NCI-H2171 (cell line): ENCODE measurements at regions not wholly inside any gene's neighbourhood (a gene's known extent, or its start where the extent isn't known, plus 50 kb on each side); places are given as distances from the start of the nearest gene placed in this dataset.

ENCODE experiments used
- DNase-seq: peaks from one replicate; lab custom pipeline; 2025; lab: John Stamatoyannopoulos, UW

- DNase-seq: no peak
Measured at GRCh38 chr4:20598626-20599025, 101.6 kb upstream of the PACRGL start.

GRCh38 chr4:20603671-20604313, 96.5 kb upstream of the PACRGL start:
- DNase-seq: no peak

GRCh38 chr4:20612313-20612712, 87.9 kb upstream of the PACRGL start:
- DNase-seq: no peak

- DNase-seq: no peak
Measured at GRCh38 chr4:20614816-20615215, 85.4 kb upstream of the PACRGL start.

- no peak for DNase-seq
Measured at GRCh38 chr4:20615486-20616260, 84.6 kb upstream of the PACRGL start.

GRCh38 chr4:20616313-20616712, 83.9 kb upstream of the PACRGL start:
- no peak for DNase-seq

GRCh38 chr4:20616848-20617247, 83.4 kb upstream of the PACRGL start:
- DNase-seq: no peak

- no peak for DNase-seq
Measured at GRCh38 chr4:20617678-20618396, 82.4 kb upstream of the PACRGL start.

- no peak for DNase-seq
Measured at GRCh38 chr4:20618731-20619130, 81.5 kb upstream of the PACRGL start.

- no peak for DNase-seq
Measured at GRCh38 chr4:20621476-20621875, 78.8 kb upstream of the PACRGL start.

- no peak for DNase-seq
Measured at GRCh38 chr4:20622701-20623100, 77.6 kb upstream of the PACRGL start.

GRCh38 chr4:20623939-20624338, 76.3 kb upstream of the PACRGL start:
- DNase-seq: no peak

GRCh38 chr4:20624793-20625374, 75.4 kb upstream of the PACRGL start:
- no peak for DNase-seq

GRCh38 chr4:20625426-20625825, 74.8 kb upstream of the PACRGL start:
- no peak for DNase-seq

- no peak for DNase-seq
Measured at GRCh38 chr4:20626326-20627005, 73.8 kb upstream of the PACRGL start.

- no peak for DNase-seq
Measured at GRCh38 chr4:20627866-20628265, 72.4 kb upstream of the PACRGL start.

GRCh38 chr4:20629186-20630106, 70.8 kb upstream of the PACRGL start:
- DNase-seq: no peak

GRCh38 chr4:20638825-20639224, 61.4 kb upstream of the PACRGL start:
- no peak for DNase-seq

- DNase-seq: no peak
Measured at GRCh38 chr4:20639346-20639745, 60.9 kb upstream of the PACRGL start.

GRCh38 chr4:20640989-20641388, 59.3 kb upstream of the PACRGL start:
- no peak for DNase-seq

- DNase-seq: no peak
Measured at GRCh38 chr4:20641976-20642375, 58.3 kb upstream of the PACRGL start.
